GM18909 (cell line): ENCODE measurements at regions not wholly inside any gene's neighbourhood (a gene's known extent, or its start where the extent isn't known, plus 50 kb on each side); places are given as distances from the start of the nearest gene placed in this dataset.
"Not testable (repeated sequence)": the region's sequence is repeated elsewhere in the genome, so short reads cannot be mapped to it uniquely, and the experiment has no call there.

Experiments
- ATAC-seq: cut with Tn5 transposase; IDR thresholded peaks from one replicate; pipeline ENCODE4 v1.9.1; 2021; ENCODE audit warnings: mild to moderate bottlenecking; ENCODE audit not compliant: unreplicated experiment, poor library complexity

DNA sequence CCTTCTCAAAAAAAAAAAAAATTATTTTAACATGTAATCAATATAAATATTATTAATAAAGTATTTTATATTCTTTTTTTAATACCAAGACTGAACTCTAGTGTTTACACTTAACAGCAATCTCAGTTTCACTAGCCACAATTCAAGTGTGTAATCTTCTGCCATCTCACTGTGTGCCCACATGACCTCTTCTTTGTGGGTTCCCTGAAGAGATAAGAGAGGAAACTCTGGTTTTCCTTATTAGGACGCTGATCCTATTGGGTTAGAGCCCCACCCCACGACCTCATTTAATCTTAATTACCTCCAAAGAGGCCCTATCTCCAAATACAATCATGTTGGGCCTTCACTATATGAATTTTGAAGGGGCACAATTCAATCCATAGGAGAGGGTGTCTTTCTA lies 177.6 kb downstream of the STK31 start:
- ATAC-seq, result no peak

DNA sequence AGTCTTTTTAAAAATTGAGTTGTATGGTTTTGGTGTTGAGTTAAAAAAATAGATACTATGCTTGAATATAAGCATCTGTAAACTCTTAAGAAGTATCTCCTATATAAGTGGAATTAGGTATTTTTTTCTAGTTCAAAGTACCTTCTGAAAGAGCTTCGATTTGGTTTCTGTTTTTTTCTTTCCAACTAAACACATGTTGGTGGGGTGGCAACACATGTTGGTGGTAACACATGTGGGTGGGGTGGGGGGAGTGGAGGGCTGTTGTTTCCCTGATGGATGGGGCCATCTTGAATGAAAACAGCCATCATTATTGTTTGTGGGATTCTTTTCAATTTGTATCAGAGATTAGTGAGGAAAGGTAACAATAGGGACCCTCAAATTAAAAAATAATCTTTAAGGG lies 178.9 kb downstream of the STK31 start:
- ATAC-seq, result no peak

DNA sequence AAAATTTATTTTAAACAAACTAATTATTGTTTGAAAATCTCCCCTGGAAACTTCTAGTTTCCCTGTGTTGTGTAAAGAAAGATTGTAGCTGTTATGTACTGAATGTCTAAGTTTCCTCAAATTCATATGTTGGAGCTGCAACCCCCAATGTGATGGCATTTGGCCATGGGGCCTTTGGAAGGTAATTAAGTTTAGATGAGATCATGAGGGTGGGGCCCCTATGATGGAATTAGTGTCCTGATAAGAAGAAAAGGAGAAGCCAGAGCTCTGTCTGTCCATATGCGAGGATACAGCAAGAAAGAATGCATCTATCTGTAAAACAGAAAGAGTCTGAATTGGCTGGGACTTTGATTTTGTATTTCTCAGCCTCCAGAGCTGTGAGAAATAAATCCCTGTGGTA lies 179.5 kb downstream of the STK31 start:
- ATAC-seq, result no peak

DNA sequence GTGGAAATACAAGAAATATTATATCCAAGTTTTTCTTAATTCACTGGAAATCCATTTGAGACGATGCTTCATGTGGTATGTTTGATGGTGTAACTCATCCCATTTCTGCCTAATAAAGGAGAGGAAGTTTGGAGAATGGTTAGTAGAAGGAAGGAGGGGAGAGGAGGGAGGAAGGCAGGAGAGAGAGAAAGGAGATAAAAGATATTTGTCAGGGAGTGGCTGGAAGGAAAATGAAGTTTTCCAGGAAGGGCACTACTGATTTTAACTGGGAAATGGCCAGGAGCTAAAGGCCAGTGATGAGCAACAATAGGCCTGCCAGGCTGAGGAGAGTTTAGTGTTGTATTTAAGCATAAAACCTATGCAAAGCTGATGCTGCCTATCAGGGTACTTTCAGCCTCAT lies 182.0 kb downstream of the STK31 start:
- ATAC-seq, result no peak

DNA sequence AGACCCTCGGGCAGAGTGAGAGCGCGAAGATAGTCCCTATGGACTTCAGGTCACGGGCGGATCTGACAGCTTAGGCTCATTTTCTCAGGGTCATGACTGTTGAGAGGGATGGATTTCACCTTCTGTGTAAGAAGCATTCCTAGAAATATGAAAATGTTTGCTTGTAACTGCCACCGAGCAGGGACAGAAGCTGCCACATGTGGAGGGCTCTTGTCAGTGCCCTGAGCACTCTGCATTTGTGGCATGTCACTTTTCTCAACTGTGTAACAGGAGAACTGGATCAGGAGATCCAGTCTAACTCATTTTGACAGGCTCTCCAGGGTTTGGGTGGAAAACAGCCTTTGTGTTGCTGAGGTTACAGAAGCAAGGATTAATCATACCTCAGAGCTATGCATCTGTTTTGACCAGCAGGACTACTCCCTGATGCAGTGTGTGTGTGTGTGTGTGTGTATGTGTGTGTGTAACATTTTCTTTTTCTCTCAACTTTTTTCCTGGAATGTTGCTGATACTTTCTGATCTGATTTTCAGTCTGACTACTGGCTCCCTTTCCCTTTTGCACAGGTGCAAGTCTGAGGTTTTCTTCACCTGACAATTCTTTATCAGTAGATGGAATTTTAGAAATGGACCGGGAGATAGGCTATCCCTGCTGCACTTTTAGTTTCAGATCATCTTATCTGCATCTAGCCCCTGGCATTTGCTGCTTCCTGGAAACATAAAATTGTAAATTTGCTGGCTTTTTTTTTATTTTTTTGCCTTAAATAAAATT lies 183.3 kb downstream of the STK31 start:
- no peak for ATAC-seq

DNA sequence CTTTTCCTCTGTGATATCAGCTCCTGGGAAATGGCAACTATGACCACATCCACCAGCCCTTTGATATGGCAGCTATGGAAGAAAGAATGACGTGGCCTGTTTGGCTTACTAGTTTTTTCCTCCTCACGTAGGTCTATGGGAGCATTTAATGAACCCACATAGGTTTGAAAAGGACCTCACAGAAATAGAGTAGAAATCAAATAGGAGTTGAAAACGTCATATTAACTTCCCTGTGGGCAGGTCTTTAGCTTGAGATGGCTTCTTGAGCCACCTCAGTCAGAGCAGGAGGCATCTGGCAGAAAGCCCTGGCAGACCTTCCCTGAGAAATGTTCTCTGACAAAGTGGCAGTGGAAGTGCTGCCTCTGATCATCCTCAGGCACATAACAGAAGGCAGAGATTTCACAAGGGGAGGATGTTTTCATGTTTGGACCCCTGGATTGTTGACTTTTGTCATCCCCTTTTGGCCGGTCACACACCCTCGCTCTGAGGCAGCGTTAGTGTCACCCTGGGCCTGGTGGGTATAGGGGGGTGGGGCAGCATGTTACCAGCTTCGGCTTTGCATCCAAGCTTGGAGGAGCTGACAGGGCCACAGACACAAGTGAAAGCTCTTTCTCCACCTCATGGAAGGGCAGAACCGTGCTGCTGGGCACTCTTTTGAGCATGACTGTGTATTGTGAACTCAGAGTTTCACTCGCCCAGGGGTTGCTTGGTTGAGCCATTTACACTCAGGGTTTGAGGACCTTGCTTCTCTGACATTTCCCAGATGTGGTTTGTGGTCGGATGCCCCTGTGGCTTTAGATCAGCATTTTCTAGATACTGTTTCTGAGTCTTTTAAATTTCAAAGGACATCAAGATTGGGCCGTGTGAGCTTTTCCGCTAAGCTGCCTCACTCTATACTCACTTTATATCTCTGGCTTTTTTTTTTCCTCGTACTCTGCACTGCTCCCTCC lies 184.2 kb downstream of the STK31 start:
- peak; percentile 68 for ATAC-seq

DNA sequence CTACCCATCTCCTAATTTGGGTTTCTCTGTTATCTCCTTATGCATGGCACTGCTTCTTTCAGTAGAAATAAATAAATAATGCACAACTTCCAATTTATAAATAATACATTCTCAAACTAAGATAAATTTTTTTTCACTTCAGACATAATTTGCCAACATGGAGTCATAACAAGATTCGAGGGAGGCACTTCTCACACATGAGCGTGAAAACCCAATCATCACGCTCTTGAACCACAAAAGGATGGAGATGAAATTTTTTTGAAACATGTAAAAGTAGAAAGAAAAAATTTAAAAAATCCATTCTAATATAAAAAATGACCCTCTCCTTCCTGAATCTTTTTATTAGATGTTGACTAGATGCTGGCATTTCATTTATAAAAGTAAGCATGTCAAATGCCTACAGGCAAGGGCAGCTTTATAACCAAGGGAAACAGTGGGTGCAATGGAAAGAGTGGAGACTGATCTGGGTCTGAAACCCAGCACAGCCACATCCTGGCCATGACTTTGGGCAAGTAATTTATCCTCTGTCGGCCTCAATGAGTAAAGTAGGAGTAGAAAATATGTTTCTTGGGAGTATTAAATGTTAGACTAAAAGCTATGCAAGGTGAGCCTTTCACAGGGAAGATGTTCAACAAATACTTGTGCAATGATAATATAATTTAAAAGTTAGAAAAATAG lies 185.0 kb downstream of the STK31 start:
- ATAC-seq, result no peak

DNA sequence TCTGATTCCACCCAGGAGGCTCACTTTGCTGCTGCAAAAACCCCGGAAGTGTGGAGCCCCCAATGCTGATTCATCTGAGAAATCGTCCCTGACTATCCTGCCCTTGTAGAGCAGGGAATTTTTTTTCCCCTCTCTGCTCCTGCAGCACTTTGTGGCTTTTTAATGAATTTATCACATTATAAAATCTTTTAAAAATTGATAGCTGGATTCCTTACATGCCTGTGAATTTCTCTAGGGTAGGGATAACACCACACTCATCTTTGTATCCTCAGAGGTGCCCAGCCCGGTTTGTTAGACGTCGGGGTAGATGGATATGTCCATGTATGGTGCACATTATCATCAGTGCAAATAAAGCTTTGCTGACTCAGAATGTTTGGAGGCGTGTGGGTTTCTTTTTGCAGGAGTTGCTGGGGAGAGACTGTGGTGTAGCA lies 185.7 kb downstream of the STK31 start:
- ATAC-seq, result no peak

DNA sequence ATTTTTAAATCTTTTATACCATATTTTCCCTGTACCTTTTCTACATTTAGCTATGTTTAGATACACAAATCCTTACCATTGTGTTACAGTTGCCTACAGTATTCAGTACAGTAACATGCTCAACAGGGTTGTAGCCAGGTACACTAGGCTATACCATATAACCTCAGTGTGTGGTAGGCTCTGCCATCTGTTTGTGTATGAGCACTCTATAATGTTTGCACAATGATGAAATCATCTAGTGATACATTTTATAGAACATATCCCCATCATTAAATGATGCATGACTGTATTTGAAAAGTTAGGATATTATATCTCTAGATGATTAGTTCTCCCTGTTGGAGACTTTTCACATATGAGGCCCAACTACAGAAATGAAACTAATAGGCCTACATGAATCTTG lies 188.6 kb downstream of the STK31 start:
- no peak for ATAC-seq

DNA sequence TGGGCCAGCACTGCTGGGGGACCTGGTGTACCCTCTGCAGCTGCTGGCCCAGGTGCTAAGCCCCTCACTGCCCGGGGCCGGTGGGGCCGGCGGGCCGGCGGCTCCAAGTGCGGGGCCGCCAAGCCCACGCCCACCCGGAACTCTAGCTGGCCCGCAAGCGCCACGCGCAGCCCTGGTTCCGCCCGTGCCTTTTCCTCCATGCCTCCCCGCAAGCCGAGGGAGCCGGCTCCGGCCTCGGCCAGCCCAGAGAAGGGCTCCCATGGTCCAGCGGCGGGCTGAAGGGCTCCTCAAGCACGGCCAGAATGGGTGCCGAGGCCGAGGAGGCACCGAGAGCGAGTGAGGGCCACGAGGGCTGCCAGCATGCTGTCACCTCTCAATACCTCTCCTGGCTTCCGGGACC lies 194.9 kb downstream of the STK31 start:
- ATAC-seq, result not testable (repeated sequence)

DNA sequence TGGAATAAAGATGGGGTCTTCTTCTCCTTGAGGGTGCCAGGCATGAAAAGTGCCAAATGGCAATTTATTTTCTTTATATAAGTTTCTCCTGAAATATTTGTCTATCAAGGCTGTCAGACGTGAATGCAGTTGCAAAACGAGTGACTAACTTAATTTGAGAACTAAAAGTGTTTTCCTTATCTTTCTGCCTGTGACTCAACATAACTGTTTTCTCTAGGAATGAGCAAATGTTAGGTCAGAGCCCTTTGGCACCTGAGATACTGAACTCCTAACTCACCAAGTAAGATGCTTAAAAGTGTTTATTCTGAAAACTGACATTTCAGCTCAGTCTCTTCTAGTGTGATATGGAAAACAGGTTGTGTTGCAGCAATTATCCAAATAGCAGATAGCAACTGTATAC lies 197.0 kb downstream of the STK31 start:
- ATAC-seq, result no peak

DNA sequence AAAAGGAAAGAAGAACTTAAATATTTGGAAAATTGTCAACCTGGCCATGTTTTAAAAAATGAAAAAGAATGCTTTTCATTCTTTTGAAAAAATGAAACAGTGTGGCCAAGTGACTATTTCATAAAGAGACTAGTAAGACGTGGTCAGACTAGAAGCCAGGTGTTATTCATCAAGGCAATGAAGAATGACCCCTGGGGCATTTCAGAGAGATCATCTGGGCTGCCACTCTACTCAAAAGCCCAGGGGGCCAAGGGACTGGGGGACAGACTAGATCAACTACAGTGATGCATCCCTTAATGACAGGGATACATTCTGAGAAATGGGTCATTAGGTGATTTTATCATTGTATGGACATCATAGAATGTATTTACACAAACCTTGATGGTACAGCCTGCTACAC lies 199.4 kb downstream of the STK31 start:
- no peak for ATAC-seq

DNA sequence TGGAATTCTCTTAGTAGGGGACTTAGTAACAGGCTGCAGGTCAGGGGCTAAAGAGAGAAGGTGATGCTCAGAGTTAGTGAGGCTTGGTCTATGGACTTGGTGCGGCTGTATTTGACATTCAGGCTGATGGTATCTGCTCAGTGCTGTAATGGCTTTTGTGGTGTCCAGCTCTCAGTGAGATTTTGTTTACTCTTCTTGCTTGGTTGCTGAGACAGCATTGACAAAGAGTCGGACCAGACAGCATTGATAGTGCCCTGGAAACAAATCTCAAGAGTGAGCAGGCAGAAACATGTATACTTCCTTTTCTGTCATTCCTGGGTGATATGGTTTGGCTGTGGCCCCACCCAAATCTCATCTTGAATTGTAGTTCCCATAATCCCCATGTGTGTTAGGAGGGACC lies 202.0 kb downstream of the STK31 start:
- no peak for ATAC-seq

DNA sequence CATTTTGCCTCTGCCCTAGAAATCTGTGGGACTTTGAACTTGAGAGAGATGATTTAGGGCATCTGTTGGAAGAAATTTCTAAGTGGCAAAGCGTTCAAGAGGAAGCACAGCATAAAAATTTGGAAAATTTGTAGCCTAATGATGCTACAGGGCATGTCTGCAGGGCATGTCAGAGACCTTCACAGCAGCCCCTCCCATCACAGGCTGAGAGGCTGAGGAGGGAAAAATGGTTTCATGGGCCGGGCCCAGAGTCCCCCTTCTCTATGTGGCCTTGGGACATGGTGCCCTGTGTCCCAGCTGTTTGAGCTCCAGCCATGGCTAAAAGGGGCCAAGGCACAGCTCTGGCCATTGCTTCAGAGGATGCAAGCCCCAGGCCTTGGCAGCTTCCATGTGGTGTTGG lies 203.0 kb downstream of the STK31 start:
- no peak for ATAC-seq

DNA sequence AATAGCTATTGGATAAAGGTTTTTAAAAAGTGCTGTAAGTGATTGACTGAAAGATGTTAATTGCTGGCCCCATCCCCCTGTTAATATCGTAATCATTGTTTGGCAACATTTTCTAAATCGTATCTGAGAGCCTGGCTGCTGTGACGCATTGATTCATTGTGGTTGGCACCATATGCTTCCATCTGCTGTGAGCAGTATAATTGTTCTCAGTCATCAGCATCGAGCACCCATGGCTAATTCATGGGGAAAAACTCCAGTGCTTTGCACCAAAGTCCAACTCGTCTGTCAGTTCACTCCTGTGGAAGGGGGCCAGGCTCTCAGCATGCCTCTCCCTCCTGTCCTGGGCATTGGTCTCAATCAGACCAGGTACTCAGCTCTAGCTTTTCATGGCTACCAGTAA lies 205.2 kb downstream of the STK31 start:
- ATAC-seq, result no peak

DNA sequence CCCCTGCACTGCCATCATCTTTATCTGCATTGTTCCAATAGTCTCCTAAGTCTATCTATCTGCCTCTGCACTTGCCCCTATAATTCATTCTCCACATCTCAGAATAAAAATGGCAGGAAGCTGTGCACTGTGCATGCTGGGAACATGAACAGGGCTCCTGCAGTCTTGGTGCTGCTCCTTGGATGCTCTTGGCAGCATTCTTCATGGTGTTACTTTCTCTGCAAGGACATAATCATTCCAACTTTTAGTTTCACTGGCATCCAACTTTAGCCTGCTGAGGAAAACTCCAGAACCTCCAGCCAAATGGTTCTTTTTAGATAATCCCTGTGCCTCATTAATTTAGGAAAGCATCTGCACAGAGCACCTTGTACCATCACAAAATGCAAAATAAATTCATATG lies 208.3 kb downstream of the STK31 start:
- ATAC-seq, result no peak

DNA sequence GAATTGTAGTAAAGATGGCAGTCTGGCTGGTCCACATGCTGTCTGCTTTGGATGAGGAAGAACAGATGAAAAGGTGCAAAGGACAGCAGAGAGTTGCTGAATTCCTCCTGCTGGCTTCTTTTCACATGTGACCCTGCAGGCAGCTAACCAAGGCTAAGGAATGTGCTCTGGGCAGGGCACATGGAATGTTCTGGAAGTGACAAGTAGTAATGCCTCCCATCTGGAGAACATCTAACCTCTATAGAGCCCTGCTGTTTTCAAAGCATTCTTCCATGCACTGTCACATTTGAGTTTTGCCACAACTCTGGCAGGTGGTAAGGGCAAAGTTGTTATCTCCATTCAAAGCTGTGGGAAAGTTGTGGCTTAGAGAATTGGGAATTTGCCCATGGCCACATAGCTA lies 208.8 kb downstream of the STK31 start:
- no peak for ATAC-seq

DNA sequence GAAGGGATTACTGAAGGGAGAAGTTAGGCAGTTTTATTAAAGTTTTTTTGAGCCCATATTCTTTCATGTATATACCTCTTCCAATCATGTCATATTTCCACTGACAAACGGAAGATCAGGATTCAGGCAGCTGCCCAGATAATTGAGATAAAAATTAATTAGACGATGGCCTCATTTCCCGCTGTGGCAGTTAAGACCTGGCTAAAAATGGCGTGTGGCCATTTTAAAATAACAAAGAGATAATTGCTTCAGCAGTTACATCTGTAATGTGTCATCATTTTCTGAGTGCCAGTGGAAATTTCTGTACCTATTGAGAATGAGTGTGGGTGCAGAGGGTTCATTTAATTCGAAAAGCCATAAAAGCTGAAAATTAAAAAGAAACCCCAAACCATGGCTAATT lies 215.1 kb downstream of the STK31 start:
- no peak for ATAC-seq

DNA sequence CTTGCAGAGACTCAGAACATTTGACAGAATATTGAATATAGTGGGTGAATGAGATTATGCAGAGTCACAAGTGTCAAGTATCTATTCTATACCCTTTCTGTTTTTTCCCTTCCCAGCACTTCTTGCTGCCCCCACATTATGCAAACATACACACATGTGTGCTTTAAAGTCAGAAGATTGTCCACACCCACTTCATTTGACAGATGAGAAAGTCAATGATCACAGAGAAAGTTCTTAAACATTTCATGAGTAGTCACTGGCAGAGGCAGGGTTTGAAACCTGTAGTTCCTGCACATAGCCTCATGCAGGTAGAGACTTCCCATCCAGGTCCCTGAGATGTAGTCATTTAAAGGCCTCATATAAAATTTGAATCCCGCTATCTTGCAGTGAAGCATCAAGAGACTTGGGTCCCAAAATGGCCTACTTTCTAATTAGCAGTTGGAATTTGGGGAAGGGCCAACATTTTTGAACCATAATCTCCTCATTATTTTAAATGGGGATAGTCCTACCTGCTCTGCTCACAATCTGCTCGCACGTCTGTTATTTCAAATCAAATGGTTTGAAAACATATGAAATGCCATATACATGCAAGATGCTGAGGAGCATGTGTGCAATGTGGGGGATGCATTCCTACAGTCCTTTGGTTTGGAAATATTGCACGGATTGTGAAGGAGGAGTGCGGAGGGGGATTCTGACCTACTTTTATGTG lies 217.8 kb downstream of the STK31 start:
- no peak for ATAC-seq

DNA sequence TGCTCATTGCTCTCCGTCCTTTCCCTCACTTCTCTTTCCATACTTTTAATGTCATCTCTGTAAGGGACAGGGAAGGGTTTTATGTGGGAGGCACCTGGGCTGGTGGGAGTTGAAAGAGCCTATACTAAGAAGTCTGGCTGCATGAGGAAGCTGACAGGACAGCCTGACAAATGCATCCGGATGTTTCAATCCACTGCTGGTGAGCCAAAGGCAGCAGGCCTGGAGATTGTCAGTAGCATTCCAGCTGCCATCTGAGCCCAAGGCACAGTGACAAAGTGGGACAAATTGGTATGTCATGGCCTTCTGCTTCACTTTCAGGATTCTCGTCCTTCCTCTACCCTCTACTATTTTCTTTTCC lies 218.4 kb downstream of the STK31 start:
- no peak for ATAC-seq

DNA sequence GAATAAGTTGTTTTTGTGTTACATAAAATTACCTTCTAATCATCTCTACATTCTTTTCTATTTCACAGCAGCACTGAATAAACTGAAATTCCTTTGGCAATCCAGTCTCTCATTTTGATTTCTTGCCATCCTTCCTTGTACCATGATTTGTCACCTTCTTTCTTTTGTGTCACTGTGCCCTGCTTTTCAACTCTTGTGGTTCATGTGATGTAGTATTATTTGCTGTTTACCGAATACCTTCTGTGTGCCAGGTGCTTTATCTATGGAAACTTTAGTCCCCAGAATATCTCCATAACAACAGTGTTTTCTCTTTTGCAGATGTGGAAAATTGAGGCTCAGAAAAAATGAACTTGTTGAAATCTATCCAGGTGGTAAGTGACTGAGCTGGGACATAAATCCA lies 220.3 kb downstream of the STK31 start:
- ATAC-seq, result no peak
